ENCODE measurements at regions not wholly inside any gene's neighbourhood (a gene's known extent, or its start where the extent isn't known, plus 50 kb on each side); places are given as distances from the start of the nearest gene placed in this dataset.

- TF ChIP-seq CTCF (IDR thresholded peaks at IDR 0.05 in 4 of 5, conservative IDR thresholded peaks at IDR 0.05 in 1 of 5) = no peak
- TF ChIP-seq POLR2A (IDR thresholded peaks at IDR 0.05) = no peak
Measured at GRCh38 chr5:163687414-163687813, 182.0 kb downstream of the MAT2B start.

Data from gastrocnemius medialis (tissue), 4 donors.